HepG2 (cell line): ENCODE measurements at regions not wholly inside any gene's neighbourhood (a gene's known extent, or its start where the extent isn't known, plus 50 kb on each side); places are given as distances from the start of the nearest gene placed in this dataset.

Experiments
- ATAC-seq: fragments of 200-7000 bp; cut with Tn5 transposase; 3 replicates; pipeline ENCODE4 v1.9.1; 2020; ENCODE audit warnings: mild to moderate bottlenecking, moderate library complexity
- BruUV-seq: library from RNA; stranded (reverse); fragments of 400-500 nt; replicated peaks from 2 replicates; lab custom pipeline; 2021; lab: Mats Ljungman, UMichigan
- CTCF ChIA-PET: fragments of 300-600 bp; formaldehyde crosslinking; extraction: SDS; loops from one replicate; lab custom pipeline; 2021; ENCODE audit warnings: low total read pairs, inconsistent platforms, low intra/inter-chr PET ratio; lab: Yijun Ruan, JAX
- POLR2A ChIA-PET: fragments of 350-600 bp; sonication (Branson Sonifier 250); formaldehyde crosslinking; loops from one replicate; lab custom pipeline; 2020; ENCODE audit warnings: antibody characterized with exemption, inconsistent platforms; lab: Yijun Ruan, JAX
- DNase-seq: peaks from one replicate; pipeline ENCODE4 v3.0.0-alpha.2; 2015; ENCODE audit warnings: low spot score
- FAIRE-seq: peaks from 3 replicates; lab custom pipeline; 2011; peaks lifted over from hg19 to GRCh38; lab: Jason Lieb, UNC
- H2AFZ ChIP-seq: one replicate; pipeline ENCODE4 v1.6.1; 2011; ENCODE audit warnings: low read length, inconsistent platforms
- H3K27ac ChIP-seq: fragments of 300-600 bp; 3 replicates; pipeline ENCODE4 v1.8.0; 2011; ENCODE audit warnings: mixed run types, mild to moderate bottlenecking, mixed read lengths, low read length, inconsistent platforms; ENCODE audit not compliant: insufficient read depth; ENCODE audit errors: extremely low read length
- H3K27me3 ChIP-seq, 2 experiments: fragments of 200-600 bp in 1 of 2; 2 replicates in 1 of 2; 3 replicates in 1 of 2; pipeline versions ENCODE4 v1.6.0 to v1.8.0; 2011; ENCODE audit warnings: low read length in 2 of 2, mild to moderate bottlenecking in 2 of 2, moderate library complexity in 2 of 2, inconsistent platforms in 1 of 2; ENCODE audit not compliant: insufficient read depth in 2 of 2, control insufficient read depth in 1 of 2
- H3K36me3 ChIP-seq, 2 experiments: fragments of 200-600 bp in 1 of 2; replicated peaks in 1 of 2; 2 replicates in 1 of 2; 3 replicates in 1 of 2; pipeline versions ENCODE4 v1.5.1 to v1.8.0; 2011; ENCODE audit warnings: low read length in 2 of 2, inconsistent platforms in 1 of 2; ENCODE audit not compliant: insufficient read depth in 2 of 2, control insufficient read depth in 1 of 2
- H3K4me1 ChIP-seq: 2 replicates; pipeline ENCODE4 v1.5.1; 2012; ENCODE audit warnings: low read length, inconsistent platforms; ENCODE audit not compliant: insufficient read depth
- H3K4me2 ChIP-seq: 2 replicates; pipeline ENCODE4 v1.6.0; 2011; ENCODE audit warnings: low read depth, low read length, inconsistent platforms
- H3K4me3 ChIP-seq, 3 experiments: fragments of 200-600 bp in 1 of 3; sonication (generic), shearing (Covaris generic) in 1 of 3; replicated peaks in 1 of 3; 2 replicates each; pipeline ENCODE4 v1.5.1; 2011 to 2016; ENCODE audit warnings: low read length in 3 of 3, inconsistent platforms in 2 of 3, low read depth in 2 of 3, mild to moderate bottlenecking in 2 of 3, control low read depth in 1 of 3, mixed read lengths in 1 of 3; ENCODE audit not compliant: insufficient read depth in 1 of 3
- H3K79me2 ChIP-seq: one replicate; pipeline ENCODE4 v1.6.1; 2011; ENCODE audit warnings: low read length, inconsistent platforms; ENCODE audit not compliant: insufficient read depth
- H3K9ac ChIP-seq: 2 replicates; pipeline ENCODE4 v1.6.0; 2011; ENCODE audit warnings: mild to moderate bottlenecking, low read depth, low read length, inconsistent platforms; ENCODE audit not compliant: insufficient read depth
- H3K9me3 ChIP-seq: 2 replicates; pipeline ENCODE4 v1.5.1; 2012; ENCODE audit warnings: mild to moderate bottlenecking, low read length
- H4K20me1 ChIP-seq: 2 replicates; pipeline ENCODE4 v1.6.0; 2011; ENCODE audit warnings: inconsistent platforms, mild to moderate bottlenecking, low read length, moderate library complexity; ENCODE audit not compliant: insufficient read depth
- CBX5 ChIP-seq: sonication (generic); formaldehyde crosslinking; IDR thresholded peaks from 2 replicates; pipeline ENCODE4 v1.4.0; 2020; ENCODE audit warnings: missing genetic modification reagents, borderline replicate concordance
- CREM ChIP-seq, 2 experiments: sonication (generic) in 1 of 2; formaldehyde crosslinking in 1 of 2; IDR thresholded peaks; 2 replicates each; pipeline versions ENCODE4 v1.4.0 to v1.6.1; 2016 to 2020; ENCODE audit warnings: antibody characterized with exemption in 1 of 2, mild to moderate bottlenecking in 1 of 2, missing genetic modification reagents in 1 of 2
- DMAP1 ChIP-seq: IDR thresholded peaks from 2 replicates; pipeline ENCODE4 v1.6.1; 2016
- FOXK2 ChIP-seq: fragments of 450-650 bp; IDR thresholded peaks from 2 replicates; pipeline ENCODE4 v1.6.1; 2016
- HES4 ChIP-seq: sonication (generic); formaldehyde crosslinking; IDR thresholded peaks from 2 replicates; pipeline ENCODE4 v1.9.0; 2021; ENCODE audit warnings: mild to moderate bottlenecking, missing genetic modification reagents, borderline replicate concordance
- MXI1 ChIP-seq: IDR thresholded peaks from 3 replicates; pipeline ENCODE4 v1.6.1; 2012; ENCODE audit warnings: low read depth, low read length, inconsistent platforms, borderline replicate concordance
- TCF7L2 ChIP-seq: IDR thresholded peaks from 2 replicates; pipeline ENCODE4 v1.6.1; 2011; ENCODE audit warnings: mild to moderate bottlenecking, low read depth, low read length, moderate library complexity
- TOPORS ChIP-seq: sonication (generic); formaldehyde crosslinking; IDR thresholded peaks from 2 replicates; pipeline ENCODE4 v1.8.0; 2023; ENCODE audit warnings: mild to moderate bottlenecking, missing genetic modification reagents
- ZNF251 ChIP-seq: sonication (generic); formaldehyde crosslinking; IDR thresholded peaks from 2 replicates; pipeline ENCODE4 v1.9.0; 2021; ENCODE audit warnings: mild to moderate bottlenecking, missing genetic modification reagents
- ZNF296 ChIP-seq: sonication (generic); formaldehyde crosslinking; conservative IDR thresholded peaks from 2 replicates; pipeline ENCODE4 v1.5.0; 2020; ENCODE audit warnings: mild to moderate bottlenecking, missing genetic modification reagents
- ZNF451 ChIP-seq: sonication (generic); formaldehyde crosslinking; IDR thresholded peaks from 2 replicates; pipeline ENCODE4 v1.5.0; 2020; ENCODE audit warnings: mild to moderate bottlenecking, missing genetic modification reagents
- ZNF570 ChIP-seq: sonication (generic); formaldehyde crosslinking; IDR thresholded peaks from 2 replicates; pipeline ENCODE4 v1.4.0; 2020; ENCODE audit warnings: mild to moderate bottlenecking, missing genetic modification reagents, borderline replicate concordance
- WGBS: methylation state at CpG from one replicate; pipeline ENCODE4 v1.1.6; 2017; ENCODE audit warnings: low lambda C conversion rate; 5-methylcytosine and 5-hydroxymethylcytosine counted together
- in situ Hi-C: cut with HindIII; loops from 2 replicates; pipeline ENCODE4 v1.10.0; 2017; ENCODE audit warnings: low pct_unique_long_range_greater_than_20kb; ENCODE audit not compliant: extremely low pct_ligation_motif_present
- intact Hi-C: fragments of 100-400 bp; cut with micrococcal nuclease; formaldehyde crosslinking; loops from one replicate; pipeline ENCODE4 v1.10.0; 2022; ENCODE audit not compliant: unreplicated experiment
- TF ChIP-seq, protein P1 (sequence below): fragments of 450-650 bp; IDR thresholded peaks from 2 replicates; pipeline ENCODE4 v1.6.1; 2016
- TF ChIP-seq, protein P2 (sequence below): IDR thresholded peaks from 2 replicates; pipeline ENCODE4 v1.6.1; 2016; ENCODE audit warnings: mild to moderate bottlenecking, missing biosample characterization, missing genetic modification reagents
- TF ChIP-seq, protein P3 (sequence below): IDR thresholded peaks from 2 replicates; pipeline ENCODE4 v1.6.1; 2012; ENCODE audit warnings: inconsistent platforms
- TF ChIP-seq, protein P4 (sequence below): sonication (generic); formaldehyde crosslinking; IDR thresholded peaks from 2 replicates; pipeline ENCODE4 v1.5.0; 2020; ENCODE audit warnings: missing genetic modification reagents, mild to moderate bottlenecking, borderline replicate concordance
- TF ChIP-seq, protein P5 (sequence below): sonication (generic); formaldehyde crosslinking; IDR thresholded peaks from 2 replicates; pipeline ENCODE4 v1.4.0; 2020; ENCODE audit warnings: missing genetic modification reagents

DNA sequence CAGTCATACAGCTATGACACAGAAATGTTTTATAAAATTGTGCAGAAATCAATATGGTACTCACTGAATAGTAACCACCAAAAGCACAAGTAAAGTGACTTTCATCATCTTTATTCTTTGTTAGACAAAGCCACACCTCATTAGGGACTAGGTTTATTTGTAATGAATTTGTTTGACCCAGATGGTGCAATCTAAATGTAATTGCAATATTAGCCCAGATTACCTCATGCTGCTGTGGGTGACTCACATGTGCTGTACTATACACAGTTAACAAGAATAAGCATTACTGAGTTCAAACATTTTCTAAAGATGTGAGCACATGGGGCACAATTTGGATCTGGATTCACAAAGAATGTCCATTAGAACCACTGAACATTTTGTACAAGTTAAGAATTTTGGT is 759.3 kb upstream of the TYRP1 start:
- Histone ChIP-seq H4K20me1 (no peaks in the 10 kb centered on the region), H3K79me2 (no peaks in the 10 kb centered on the region), H3K36me3 (no peaks in the 10 kb centered on the region), H3K4me2 (no peak overlapping the region), H3K27ac (no peak overlapping the region), H3K9me3 (peaks cover 60% of the 10 kb centered on the region), H3K27me3 (no peaks in the 10 kb centered on the region), H3K9ac (no peak overlapping the region), H3K4me3 (no peak overlapping the region), H3K4me1 (no peaks in the 10 kb centered on the region), H2AFZ (no peak overlapping the region)
- CTCF ChIA-PET, result no interaction called here
- TF ChIP-seq, protein P1, sequence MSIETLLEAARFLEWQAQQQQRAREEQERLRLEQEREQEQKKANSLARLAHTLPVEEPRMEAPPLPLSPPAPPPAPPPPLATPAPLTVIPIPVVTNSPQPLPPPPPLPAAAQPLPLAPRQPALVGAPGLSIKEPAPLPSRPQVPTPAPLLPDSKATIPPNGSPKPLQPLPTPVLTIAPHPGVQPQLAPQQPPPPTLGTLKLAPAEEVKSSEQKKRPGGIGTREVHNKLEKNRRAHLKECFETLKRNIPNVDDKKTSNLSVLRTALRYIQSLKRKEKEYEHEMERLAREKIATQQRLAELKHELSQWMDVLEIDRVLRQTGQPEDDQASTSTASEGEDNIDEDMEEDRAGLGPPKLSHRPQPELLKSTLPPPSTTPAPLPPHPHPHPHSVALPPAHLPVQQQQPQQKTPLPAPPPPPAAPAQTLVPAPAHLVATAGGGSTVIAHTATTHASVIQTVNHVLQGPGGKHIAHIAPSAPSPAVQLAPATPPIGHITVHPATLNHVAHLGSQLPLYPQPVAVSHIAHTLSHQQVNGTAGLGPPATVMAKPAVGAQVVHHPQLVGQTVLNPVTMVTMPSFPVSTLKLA, result peak; percentile 35; the same call in 1 of the 2 replicates
- TF ChIP-seq TOPORS, result no peak
- POLR2A ChIA-PET, result no interaction called here
- no TSS peak for BruUV-seq
- DNase-seq, result no peak
- in situ Hi-C loops (no loop called here), intact Hi-C loops (no loop called here)
- no peak for ATAC-seq
- no peak for FAIRE-seq

DNA sequence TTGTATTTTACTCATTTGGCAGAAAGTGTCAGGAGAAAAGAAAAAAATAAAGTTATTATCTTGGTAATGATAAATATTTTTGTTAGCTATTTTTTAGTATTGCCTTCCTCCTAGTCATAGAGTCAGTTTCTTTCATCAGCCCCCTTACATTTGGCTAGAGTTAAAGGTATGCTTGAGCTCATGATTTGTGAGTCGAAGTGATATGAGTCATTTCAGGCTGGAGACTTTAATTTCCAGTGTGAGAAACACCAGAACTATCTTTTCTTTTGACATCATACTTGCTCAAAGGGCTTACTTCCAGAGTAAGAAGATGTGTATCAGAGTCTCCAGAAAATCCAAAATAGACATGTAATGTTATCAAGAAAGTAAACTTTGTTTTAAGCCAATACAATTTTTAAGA is 746.7 kb upstream of the TYRP1 start:
- no peak overlapping the region for H3K27ac ChIP-seq
- TF ChIP-seq, protein P2, sequence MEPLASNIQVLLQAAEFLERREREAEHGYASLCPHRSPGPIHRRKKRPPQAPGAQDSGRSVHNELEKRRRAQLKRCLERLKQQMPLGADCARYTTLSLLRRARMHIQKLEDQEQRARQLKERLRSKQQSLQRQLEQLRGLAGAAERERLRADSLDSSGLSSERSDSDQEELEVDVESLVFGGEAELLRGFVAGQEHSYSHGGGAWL, result no peak
- TF ChIP-seq ZNF570 (CRISPR knock-in tag) (no peak), ZNF251 (CRISPR knock-in tag) (no peak), CREM (IDR thresholded peaks at IDR 0.05) (no peak), CREM (CRISPR knock-in tag; IDR thresholded peaks at IDR 0.05) (no peak), TCF7L2 (no peak), ZNF451 (CRISPR knock-in tag) (no peak), CBX5 (no peak), FOXK2 (no peak), DMAP1 (CRISPR knock-in tag) (no peak), ZNF296 (CRISPR knock-in tag) (no peak), MXI1 (no peak), HES4 (CRISPR knock-in tag) (no peak)
- TF ChIP-seq, protein P3, sequence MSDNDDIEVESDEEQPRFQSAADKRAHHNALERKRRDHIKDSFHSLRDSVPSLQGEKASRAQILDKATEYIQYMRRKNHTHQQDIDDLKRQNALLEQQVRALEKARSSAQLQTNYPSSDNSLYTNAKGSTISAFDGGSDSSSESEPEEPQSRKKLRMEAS, result no peak
- TF ChIP-seq, protein P4, sequence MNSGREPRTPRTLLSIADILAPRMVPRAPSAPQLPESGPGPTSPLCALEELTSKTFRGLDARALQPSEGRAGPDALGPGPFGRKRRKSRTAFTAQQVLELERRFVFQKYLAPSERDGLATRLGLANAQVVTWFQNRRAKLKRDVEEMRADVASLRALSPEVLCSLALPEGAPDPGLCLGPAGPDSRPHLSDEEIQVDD (CRISPR knock-in tag), result no peak
- TF ChIP-seq, protein P5, sequence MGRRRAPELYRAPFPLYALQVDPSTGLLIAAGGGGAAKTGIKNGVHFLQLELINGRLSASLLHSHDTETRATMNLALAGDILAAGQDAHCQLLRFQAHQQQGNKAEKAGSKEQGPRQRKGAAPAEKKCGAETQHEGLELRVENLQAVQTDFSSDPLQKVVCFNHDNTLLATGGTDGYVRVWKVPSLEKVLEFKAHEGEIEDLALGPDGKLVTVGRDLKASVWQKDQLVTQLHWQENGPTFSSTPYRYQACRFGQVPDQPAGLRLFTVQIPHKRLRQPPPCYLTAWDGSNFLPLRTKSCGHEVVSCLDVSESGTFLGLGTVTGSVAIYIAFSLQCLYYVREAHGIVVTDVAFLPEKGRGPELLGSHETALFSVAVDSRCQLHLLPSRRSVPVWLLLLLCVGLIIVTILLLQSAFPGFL (CRISPR knock-in tag), result no peak

More for the DNA sequence above, 746.7 kb upstream of the TYRP1 start:
- Histone ChIP-seq H3K79me2 (no peaks in the 10 kb centered on the region), H3K9ac (no peak overlapping the region), H3K9me3 (peaks cover 63% of the 10 kb centered on the region), H3K36me3 (no peaks in the 10 kb centered on the region), H3K27me3 (no peaks in the 10 kb centered on the region), H2AFZ (no peak overlapping the region), H3K4me2 (no peak overlapping the region), H4K20me1 (no peaks in the 10 kb centered on the region), H3K4me3 (no peak overlapping the region), H3K4me1 (no peaks in the 10 kb centered on the region)
- DNase-seq (no peak), FAIRE-seq (no peak), ATAC-seq (no peak)
- CTCF ChIA-PET, result no interaction called here
- 0% methylated on average over 1 of the region's 1 CpG for WGBS
- in situ Hi-C loops (no loop called here), intact Hi-C loops (no loop called here)
- BruUV-seq, result no TSS peak
- POLR2A ChIA-PET, result no interaction called here
